Prostate gland (tissue), 2 donors: ENCODE measurements at regions not wholly inside any gene's neighbourhood (a gene's known extent, or its start where the extent isn't known, plus 50 kb on each side); places are given as distances from the start of the nearest gene placed in this dataset.

Source experiments
- DNase-seq: peaks from one replicate; pipeline ENCODE4 v3.0.0-alpha.2; 2019; ENCODE audit warnings: low spot score
- H3K27ac ChIP-seq, 2 donors: fragments of 200-600 bp; sonication (generic); 2 replicates each; pipeline ENCODE4 v1.5.1; 2017 to 2019
- H3K27me3 ChIP-seq: fragments of 200-600 bp; sonication (generic); replicated peaks from 2 replicates; pipeline ENCODE4 v1.5.1; 2019; ENCODE audit not compliant: insufficient read depth
- H3K36me3 ChIP-seq, 2 donors: fragments of 200-600 bp; sonication (generic); 1 replicate in 1 of 2; 2 replicates in 1 of 2; pipeline versions ENCODE4 v1.5.1 to v1.8.1; 2017 to 2019
- H3K4me1 ChIP-seq: fragments of 200-600 bp; sonication (generic); replicated peaks from 2 replicates; pipeline ENCODE4 v1.5.1; 2019
- H3K4me3 ChIP-seq, 2 donors: fragments of 200-600 bp; sonication (generic); 2 replicates each; pipeline ENCODE4 v1.5.1; 2017 to 2019
- H3K9me3 ChIP-seq: fragments of 200-600 bp; sonication (generic); 2 replicates; pipeline ENCODE4 v1.5.1; 2017
- POLR2A ChIP-seq: fragments of 450-650 bp; IDR thresholded peaks from one replicate; pipeline ENCODE4 v1.6.1; 2016; ENCODE audit warnings: antibody characterized with exemption, mild to moderate bottlenecking
- POLR2AphosphoS5 ChIP-seq: sonication (generic); formaldehyde crosslinking; IDR thresholded peaks from one replicate; pipeline ENCODE4 v1.6.1; 2017; ENCODE audit warnings: antibody characterized with exemption
- WGBS: methylation state at CpG from one replicate; pipeline ENCODE4 v1.1.5; 2018; 5-methylcytosine and 5-hydroxymethylcytosine counted together
- intact Hi-C: fragments of 100-400 bp; cut with DNase I; formaldehyde crosslinking; loops from one replicate; pipeline ENCODE4 v1.14.2; 2022
- TF ChIP-seq, protein P1 (sequence below), 4 experiments: fragments of 200-600 bp in 2 of 4; fragments of 450-650 bp in 2 of 4; sonication (generic) in 2 of 4; IDR thresholded peaks; 1 replicate in 3 of 4; 2 replicates in 1 of 4; pipeline ENCODE4 v1.5.1; 2016 to 2019; ENCODE audit warnings: antibody characterized with exemption in 4 of 4, mild to moderate bottlenecking in 2 of 4, moderate library complexity in 2 of 4

DNA sequence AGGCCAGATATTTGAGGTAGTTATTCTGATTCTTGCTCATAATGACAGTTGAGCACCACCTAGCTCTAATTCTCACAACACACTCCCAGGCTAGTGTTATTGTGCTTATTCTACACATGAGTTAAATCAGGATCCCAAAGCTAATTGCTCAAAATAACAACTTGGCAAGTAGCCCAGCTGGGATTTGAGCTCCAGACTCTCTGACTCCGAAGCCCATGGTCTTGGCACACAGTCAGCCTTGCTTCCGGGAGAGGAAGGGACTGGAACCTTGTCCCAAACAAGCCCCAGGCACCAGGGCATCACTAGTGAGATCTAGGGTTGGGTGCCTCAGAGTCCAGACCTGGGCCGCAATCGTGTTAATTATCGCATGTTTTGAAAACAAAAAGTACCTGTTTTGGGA, 101.4 kb downstream of the GPAM start:
- no peak for DNase-seq
- WGBS, result 50% methylated on average over 5 of the region's 5 CpGs

DNA sequence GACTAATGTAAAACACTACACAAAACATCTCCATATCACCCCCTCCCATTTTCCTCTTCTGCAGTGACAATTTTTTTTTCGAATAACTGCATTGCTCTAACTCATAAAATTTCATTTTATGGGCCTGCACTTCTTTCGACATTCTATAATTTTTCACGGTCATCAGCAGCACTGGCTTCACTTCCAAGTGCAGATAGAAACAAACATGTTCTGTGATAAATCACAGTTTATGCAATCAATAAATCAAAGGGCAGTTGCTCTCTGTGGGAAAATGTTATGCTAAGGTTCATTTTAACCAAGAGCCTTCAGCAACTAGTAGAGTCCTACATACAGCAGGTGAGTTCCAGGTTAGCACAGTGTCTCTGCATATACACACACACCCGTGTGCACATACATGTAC, 100.1 kb downstream of the GPAM start:
- no peak for TF ChIP-seq POLR2A
- TF ChIP-seq, protein P1, sequence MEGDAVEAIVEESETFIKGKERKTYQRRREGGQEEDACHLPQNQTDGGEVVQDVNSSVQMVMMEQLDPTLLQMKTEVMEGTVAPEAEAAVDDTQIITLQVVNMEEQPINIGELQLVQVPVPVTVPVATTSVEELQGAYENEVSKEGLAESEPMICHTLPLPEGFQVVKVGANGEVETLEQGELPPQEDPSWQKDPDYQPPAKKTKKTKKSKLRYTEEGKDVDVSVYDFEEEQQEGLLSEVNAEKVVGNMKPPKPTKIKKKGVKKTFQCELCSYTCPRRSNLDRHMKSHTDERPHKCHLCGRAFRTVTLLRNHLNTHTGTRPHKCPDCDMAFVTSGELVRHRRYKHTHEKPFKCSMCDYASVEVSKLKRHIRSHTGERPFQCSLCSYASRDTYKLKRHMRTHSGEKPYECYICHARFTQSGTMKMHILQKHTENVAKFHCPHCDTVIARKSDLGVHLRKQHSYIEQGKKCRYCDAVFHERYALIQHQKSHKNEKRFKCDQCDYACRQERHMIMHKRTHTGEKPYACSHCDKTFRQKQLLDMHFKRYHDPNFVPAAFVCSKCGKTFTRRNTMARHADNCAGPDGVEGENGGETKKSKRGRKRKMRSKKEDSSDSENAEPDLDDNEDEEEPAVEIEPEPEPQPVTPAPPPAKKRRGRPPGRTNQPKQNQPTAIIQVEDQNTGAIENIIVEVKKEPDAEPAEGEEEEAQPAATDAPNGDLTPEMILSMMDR (IDR thresholded peaks at IDR 0.05), result no peak
- no peak for TF ChIP-seq POLR2AphosphoS5
- WGBS, result 26% methylated on average over 4 of the region's 4 CpGs
- Histone ChIP-seq H3K4me3 (no peak overlapping the region), H3K9me3 (no peaks in the 10 kb centered on the region), H3K27ac (no peak overlapping the region), H3K36me3 (no peaks in the 10 kb centered on the region), H3K4me1 (no peaks in the 10 kb centered on the region), H3K27me3 (no peaks in the 10 kb centered on the region)
- no peak for DNase-seq
- intact Hi-C loops, result no loop called here

More for the DNA sequence above, 101.4 kb downstream of the GPAM start:
- Histone ChIP-seq H3K4me3 (no peak overlapping the region), H3K4me1 (no peaks in the 10 kb centered on the region), H3K27ac (no peak overlapping the region), H3K36me3 (no peaks in the 10 kb centered on the region), H3K9me3 (no peaks in the 10 kb centered on the region), H3K27me3 (no peaks in the 10 kb centered on the region)
- intact Hi-C loops, result no loop called here
- no peak for TF ChIP-seq POLR2AphosphoS5
- TF ChIP-seq, protein P1 (IDR thresholded peaks at IDR 0.05), result no peak
- no peak for TF ChIP-seq POLR2A

DNA sequence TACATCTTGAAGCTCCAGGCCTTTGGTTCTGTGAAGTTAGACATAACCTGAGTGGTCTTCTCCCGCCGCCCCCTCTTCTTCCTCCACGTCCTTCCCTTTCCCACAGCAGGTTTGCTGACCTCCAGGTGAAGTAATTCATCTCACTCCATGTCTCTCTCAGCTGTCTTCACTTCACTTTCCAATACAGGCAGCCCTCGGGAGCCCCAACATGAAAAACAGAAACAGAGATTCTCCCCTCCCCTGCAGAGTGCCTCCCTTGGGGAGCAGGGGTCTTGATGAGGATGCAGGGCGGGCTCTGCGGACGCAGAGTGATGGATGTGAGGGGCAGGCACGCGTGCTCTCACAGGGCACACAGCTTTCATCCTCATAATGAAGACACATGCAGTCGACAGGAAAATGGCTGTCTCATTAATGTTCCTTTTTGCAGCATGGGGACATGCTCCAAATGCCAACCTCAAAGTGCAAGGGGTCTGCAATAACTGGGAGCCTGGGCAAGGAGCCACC, 95.6 kb downstream of the GPAM start:
- TF ChIP-seq, protein P1 (IDR thresholded peaks at IDR 0.05), result no peak
- TF ChIP-seq POLR2AphosphoS5 (no peak), POLR2A (no peak)
- Histone ChIP-seq H3K4me1 (no peaks in the 10 kb centered on the region), H3K27ac (no peak overlapping the region), H3K9me3 (no peaks in the 10 kb centered on the region), H3K27me3 (no peaks in the 10 kb centered on the region), H3K4me3 (no peak overlapping the region), H3K36me3 (no peaks in the 10 kb centered on the region)
- WGBS, result 84% methylated on average over 10 of the region's 10 CpGs
- intact Hi-C loops, result no loop called here
- no peak for DNase-seq

DNA sequence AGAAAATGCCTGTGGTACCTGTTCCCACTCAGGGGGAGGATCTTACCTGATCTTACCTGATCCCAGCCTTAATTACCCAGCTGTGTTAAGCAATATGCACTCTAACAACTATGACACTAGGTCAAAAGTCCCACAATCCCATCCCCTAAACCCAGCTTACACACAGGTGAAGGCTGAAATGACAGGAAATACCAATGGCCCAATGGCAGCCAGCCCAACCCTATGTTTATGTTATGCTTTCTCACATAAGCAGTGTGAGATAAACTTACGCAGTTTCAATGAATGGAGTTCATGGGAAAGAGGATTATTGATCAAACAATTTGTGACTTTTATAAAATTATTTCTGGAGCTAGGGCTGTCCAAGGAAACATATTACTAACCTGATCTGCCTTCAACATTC, 91.9 kb downstream of the GPAM start:
- no peaks in the 10 kb centered on the region for H3K36me3 ChIP-seq
- H3K9me3 ChIP-seq, result no peaks in the 10 kb centered on the region
- no peak overlapping the region for H3K4me3 ChIP-seq
- WGBS, result 92% methylated on average over 1 of the region's 1 CpG
- no peak for DNase-seq
- TF ChIP-seq, protein P1 (IDR thresholded peaks at IDR 0.05), result no peak
- TF ChIP-seq POLR2A, result no peak
- TF ChIP-seq POLR2AphosphoS5, result no peak
- intact Hi-C loops, result no loop called here
- no peak overlapping the region for H3K27ac ChIP-seq
- no peaks in the 10 kb centered on the region for H3K4me1 ChIP-seq
- no peaks in the 10 kb centered on the region for H3K27me3 ChIP-seq

DNA sequence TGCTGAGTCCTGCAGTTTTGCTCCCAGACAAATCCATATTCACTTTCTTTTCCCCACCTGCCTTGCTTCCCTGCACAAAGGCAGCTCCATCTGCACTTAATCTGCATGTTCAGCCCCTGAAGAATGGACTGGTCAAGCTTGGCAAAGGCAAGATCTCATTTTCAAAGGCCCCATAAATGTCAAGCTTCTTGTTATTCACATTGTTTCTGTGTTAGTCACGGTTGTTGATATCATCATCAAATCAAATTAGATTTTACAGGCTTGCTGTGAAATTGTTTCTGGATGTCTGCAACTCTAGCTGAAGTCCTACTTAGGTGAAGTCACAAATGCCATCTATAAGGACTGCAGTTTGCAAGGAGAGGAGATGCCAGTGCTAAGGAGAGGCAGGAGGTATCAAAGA, 91.0 kb downstream of the GPAM start:
- no peaks in the 10 kb centered on the region for H3K4me1 ChIP-seq
- no peak for TF ChIP-seq POLR2AphosphoS5
- TF ChIP-seq POLR2A, result no peak
- TF ChIP-seq, protein P1 (IDR thresholded peaks at IDR 0.05), result no peak
- 15% methylated on average over 1 of the region's 1 CpG for WGBS

More for the DNA sequence above, 91.0 kb downstream of the GPAM start:
- Histone ChIP-seq H3K4me3 (no peak overlapping the region), H3K9me3 (no peaks in the 10 kb centered on the region), H3K27me3 (no peaks in the 10 kb centered on the region), H3K27ac (no peak overlapping the region), H3K36me3 (no peaks in the 10 kb centered on the region)
- intact Hi-C loops, result no loop called here
- no peak for DNase-seq
